GM19324 (cell line): ENCODE measurements at regions not wholly inside any gene's neighbourhood (a gene's known extent, or its start where the extent isn't known, plus 50 kb on each side); places are given as distances from the start of the nearest gene placed in this dataset.
"Not testable (repeated sequence)": the region's sequence is repeated elsewhere in the genome, so short reads cannot be mapped to it uniquely, and the experiment has no call there.

Source experiments
- ATAC-seq: cut with Tn5 transposase; IDR thresholded peaks from one replicate; pipeline ENCODE4 v1.9.1; 2021; ENCODE audit warnings: mild to moderate bottlenecking, moderate library complexity; ENCODE audit not compliant: unreplicated experiment, low FRiP score

DNA sequence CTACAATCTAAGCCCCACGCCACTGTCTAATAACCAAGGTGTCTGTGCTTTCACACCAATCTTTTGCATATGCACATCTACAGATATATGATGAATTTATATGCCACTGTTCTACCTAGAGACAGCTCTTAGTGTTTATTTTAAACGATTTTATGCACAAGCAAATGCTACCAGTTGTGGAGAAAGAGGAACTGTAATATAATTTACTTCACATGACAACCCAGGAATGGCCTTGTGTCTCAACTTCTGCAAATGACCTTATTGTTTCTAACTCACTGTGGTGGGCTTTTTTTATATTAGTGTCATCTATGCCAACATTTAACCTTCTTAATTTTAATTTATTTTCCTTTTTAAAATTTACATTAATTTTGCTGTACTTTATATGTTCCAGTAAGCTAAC, 531.1 kb upstream of the TLE4 start:
- ATAC-seq = no peak

DNA sequence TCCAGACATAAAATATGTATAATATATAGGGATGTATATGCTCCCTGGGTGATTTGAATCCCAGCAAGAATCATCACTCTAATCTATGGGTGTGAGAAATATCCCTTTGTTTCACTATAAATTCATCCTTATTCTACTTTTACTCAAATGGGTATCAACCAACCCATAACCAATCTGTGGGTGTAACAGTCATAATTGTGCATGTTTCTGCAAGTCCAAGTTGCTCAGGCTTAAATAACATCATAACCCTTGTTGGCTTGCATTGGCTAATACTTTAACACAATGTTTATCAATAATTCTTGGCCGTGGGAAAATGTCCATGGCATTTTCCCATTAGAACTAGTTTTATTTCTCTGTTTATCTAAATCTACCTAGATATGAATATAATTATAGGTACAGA, 530.5 kb upstream of the TLE4 start:
- no peak for ATAC-seq

GRCh38 chr9:79043916-79044315, 527.8 kb upstream of the TLE4 start:
- no peak for ATAC-seq

DNA sequence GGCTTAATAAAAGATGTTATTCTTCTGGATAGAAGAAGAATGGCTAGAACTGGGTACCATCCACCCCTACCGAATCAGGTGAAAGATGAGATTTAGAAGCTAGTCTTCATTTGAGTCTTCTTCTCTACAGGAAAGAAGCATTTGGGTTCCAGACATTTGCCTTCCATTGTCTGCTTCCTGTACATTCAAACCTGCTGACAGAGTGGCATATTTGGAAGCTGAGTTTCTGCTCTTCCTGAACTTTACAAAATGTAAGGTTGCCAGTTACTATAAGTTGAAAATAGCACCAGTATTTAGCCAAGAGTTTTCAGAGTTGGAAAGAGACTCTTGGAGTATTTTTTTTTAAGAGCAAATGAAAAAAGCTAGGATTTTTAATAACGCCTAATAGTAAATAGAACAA, 525.4 kb upstream of the TLE4 start:
- ATAC-seq = no peak

- no peak for ATAC-seq
Observed at GRCh38 chr9:79049371-79049770, 522.4 kb upstream of the TLE4 start.

GRCh38 chr9:79053598-79053997, 518.2 kb upstream of the TLE4 start:
- ATAC-seq = no peak

GRCh38 chr9:79054500-79054899, 517.3 kb upstream of the TLE4 start:
- ATAC-seq = no peak

DNA sequence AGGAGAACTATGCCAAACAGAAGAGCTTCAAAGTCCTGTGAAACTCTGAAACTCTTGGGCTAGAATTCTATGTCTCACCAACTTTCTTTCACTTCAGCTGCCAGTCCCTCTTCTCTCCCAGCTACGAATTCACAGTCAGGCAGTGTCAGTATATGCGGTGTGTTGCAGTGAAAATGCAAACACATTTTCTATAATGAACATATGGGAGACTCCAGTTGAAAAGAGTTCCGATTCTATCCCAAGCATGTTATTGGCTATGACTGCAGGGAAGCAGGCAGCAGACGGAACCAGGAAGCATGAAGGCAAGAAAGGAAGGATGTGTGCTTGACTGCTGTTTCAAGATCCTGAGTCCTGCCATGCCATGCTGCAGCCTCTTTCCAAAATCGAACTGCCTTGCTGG, 515.7 kb upstream of the TLE4 start:
- no peak for ATAC-seq

DNA sequence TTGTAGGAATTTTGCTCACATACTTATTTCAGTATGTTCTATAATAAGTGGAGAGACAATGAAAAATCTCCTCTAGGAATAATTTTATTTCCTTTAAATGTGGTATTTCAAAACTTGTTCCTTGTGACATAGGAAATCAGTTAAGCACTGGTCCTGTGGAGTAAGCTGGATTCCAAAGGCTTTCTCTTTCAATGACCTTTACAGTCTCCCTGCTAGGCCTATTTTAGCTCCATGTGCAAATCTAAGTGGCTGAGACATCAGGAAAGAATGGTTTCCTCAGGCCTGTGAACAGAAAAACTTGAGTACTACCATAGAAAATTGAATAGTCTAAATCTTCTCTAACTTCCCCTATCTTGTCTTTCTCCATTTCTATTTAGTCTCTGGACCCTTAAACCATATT, 514.2 kb upstream of the TLE4 start:
- ATAC-seq = no peak

- ATAC-seq = no peak
Observed at GRCh38 chr9:79060766-79061165, 511.0 kb upstream of the TLE4 start.

GRCh38 chr9:79061752-79062616, 509.8 kb upstream of the TLE4 start:
- no peak for ATAC-seq

- ATAC-seq = no peak
Observed at GRCh38 chr9:79073201-79073600, 498.6 kb upstream of the TLE4 start.

GRCh38 chr9:79080536-79080935, 491.2 kb upstream of the TLE4 start:
- no peak for ATAC-seq

GRCh38 chr9:79083621-79084020, 488.1 kb upstream of the TLE4 start:
- ATAC-seq = no peak

GRCh38 chr9:79087133-79087532, 484.6 kb upstream of the TLE4 start:
- ATAC-seq = no peak

DNA sequence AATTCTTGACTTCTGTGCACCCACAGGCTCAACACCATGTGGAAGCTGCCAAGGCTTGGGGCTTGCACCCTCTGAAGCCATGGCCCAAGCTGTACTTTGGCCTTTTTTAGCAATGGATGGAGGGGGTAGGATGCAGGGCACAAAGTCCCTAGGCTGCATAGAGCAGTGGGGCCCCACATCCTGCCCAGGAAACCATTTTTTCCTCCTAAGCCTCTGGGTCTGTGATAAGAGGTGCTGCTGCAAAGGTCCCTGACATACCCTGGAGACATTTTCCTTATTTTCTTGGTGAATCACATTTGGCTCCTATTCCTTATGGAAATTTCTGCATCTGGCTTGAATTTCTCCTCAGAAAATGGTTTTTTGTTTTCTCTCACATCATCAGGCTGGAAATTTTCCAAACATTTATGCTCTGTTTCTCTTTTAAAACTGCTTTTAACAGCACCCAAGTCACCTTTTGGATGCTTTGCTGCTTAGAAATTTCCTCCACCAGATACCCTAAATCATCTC, 482.7 kb upstream of the TLE4 start:
- ATAC-seq = no peak

DNA sequence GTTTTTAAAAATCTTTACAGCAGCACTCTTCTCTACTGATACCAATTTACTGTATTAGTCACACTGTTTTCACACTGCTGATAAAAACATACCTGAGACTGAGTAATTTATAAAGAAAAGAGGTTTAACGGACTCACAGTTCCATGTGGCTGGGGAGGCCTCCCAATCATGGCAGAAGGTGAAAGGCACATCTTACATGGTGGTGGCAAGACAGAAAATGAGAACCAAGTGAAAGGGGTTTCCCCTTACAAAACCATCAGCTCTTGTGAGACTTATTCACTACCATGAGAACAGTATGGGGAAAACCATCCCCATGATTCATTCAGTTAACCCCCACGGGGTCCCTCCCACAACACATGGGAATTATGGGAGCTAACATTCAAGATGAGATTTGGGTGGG, 481.9 kb upstream of the TLE4 start:
- ATAC-seq = not testable (repeated sequence)

DNA sequence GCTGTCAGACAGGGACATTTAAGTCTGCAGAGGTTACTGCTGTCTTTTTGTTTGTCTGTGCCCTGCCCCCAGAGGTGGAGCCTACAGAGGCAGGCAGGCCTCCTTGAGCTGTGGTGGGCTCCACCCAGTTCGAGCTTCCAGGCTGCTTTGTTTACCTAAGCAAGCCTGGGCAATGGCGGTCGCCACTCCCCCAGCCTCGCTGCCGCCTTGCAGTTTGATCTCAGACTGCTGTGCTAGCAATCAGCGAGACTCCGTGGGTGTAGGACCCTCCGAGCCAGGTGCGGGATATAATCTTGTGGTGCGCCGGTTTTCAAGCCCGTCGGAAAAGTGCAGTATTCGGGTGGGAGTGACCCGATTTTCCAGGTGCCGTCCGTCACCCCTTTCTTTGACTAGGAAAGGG, 468.5 kb upstream of the TLE4 start:
- ATAC-seq = not testable (repeated sequence)

DNA sequence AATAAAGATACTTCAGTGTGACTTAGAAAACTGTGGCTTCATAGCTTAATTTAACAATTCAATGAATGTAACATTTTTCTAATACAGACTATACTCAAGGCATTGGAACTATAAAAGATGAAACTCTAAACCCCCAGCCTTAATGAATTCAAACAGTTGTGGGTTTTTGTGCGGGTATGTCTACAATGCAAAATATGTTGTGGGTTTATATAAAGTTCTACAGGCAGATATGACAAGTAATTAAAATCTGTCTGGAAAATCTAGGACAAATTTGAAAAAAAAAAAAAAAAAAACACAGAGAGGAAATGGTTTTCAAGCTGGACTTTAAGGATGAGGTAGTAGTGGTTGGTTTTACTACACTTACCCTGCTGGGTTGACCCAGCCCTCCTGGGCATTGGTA, 467.5 kb upstream of the TLE4 start:
- no peak for ATAC-seq

GRCh38 chr9:79104951-79105350, 466.8 kb upstream of the TLE4 start:
- ATAC-seq = no peak

GRCh38 chr9:79107911-79108676, 463.7 kb upstream of the TLE4 start:
- ATAC-seq = no peak

DNA sequence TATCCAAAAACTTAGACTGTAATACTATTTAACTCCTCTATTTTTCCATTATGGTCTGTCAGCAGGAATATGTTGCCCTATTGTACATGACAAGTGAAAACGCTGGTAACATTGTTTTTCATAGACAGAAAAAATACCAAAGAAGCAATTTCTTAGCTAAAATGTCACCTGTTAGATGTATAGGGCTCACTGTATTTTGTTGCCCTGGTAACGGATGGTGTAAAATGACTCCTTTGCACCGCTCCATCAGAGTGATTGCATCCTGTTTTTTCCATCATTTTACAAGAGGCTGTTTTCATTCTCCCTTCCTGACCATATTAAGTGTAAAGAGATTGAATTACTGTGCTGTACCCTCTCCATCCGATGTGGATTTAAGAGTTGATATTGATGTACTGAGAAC, 460.1 kb upstream of the TLE4 start:
- ATAC-seq = no peak
